Heart left ventricle (tissue), 16 donors: ENCODE measurements at regions not wholly inside any gene's neighbourhood (a gene's known extent, or its start where the extent isn't known, plus 50 kb on each side); places are given as distances from the start of the nearest gene placed in this dataset.
A peak's percentile ranks its signal among the peaks of the same experiment; 100 is the strongest.
"Not testable (repeated sequence)": the region's sequence is repeated elsewhere in the genome, so short reads cannot be mapped to it uniquely, and the experiment has no call there.

ENCODE experiments used
- ATAC-seq, 4 donors: fragments of 200-7000 bp; cut with Tn5 transposase; one replicate each; pipeline ENCODE4 v1.9.1; 2020 to 2022; ENCODE audit warnings: moderate library complexity in 4 of 4, mild to moderate bottlenecking in 3 of 4, moderate number of reproducible peaks in 1 of 4
- DNase-seq, 5 donors: peaks; one replicate each; pipeline ENCODE4 v3.0.0-alpha.2; 2020
- H3K27ac ChIP-seq, 12 donors: fragments of 200-600 bp; sonication (generic) in 4 of 12; one replicate each; pipeline versions ENCODE4 v1.5.0 to v1.8.0; 2016 to 2022; ENCODE audit warnings: mild to moderate bottlenecking in 2 of 12
- H3K27me3 ChIP-seq, 9 donors: fragments of 200-600 bp; sonication (generic) in 2 of 9; one replicate each; pipeline versions ENCODE4 v1.5.1 to v1.8.0; 2016 to 2022; ENCODE audit warnings: mild to moderate bottlenecking in 3 of 9
- H3K36me3 ChIP-seq, 9 donors: fragments of 200-600 bp; sonication (generic) in 2 of 9; one replicate each; pipeline versions ENCODE4 v1.5.0 to v1.8.0; 2018 to 2022; ENCODE audit warnings: mild to moderate bottlenecking in 2 of 9
- H3K4me1 ChIP-seq, 12 donors: fragments of 200-600 bp; sonication (generic) in 4 of 12; one replicate each; pipeline versions ENCODE4 v1.5.0 to v1.8.0; 2016 to 2022; ENCODE audit warnings: mild to moderate bottlenecking in 3 of 12
- H3K4me3 ChIP-seq, 12 donors: fragments of 200-600 bp; sonication (generic) in 4 of 12; one replicate each; pipeline versions ENCODE4 v1.5.0 to v1.8.0; 2017 to 2022; ENCODE audit warnings: mild to moderate bottlenecking in 9 of 12, moderate library complexity in 4 of 12
- H3K9me3 ChIP-seq, 12 donors: fragments of 200-600 bp; sonication (generic) in 4 of 12; one replicate each; pipeline versions ENCODE4 v1.5.0 to v1.8.0; 2016 to 2022; ENCODE audit warnings: mild to moderate bottlenecking in 1 of 12
- CTCF ChIP-seq, 12 donors: fragments of 200-600 bp; sonication (generic) in 4 of 12; IDR thresholded peaks; one replicate each; pipeline versions ENCODE4 v1.5.0 to v1.8.0; 2018 to 2022; ENCODE audit warnings: antibody characterized with exemption in 12 of 12, mild to moderate bottlenecking in 5 of 12
- POLR2A ChIP-seq, 2 donors: fragments of 450-650 bp; IDR thresholded peaks; one replicate each; pipeline ENCODE4 v1.6.1; 2017; ENCODE audit warnings: antibody characterized with exemption in 2 of 2, mild to moderate bottlenecking in 2 of 2, moderate library complexity in 2 of 2
- WGBS, 4 donors: extraction: QIAGEN DNeasy Blood & Tissue Kit in 2 of 4; methylation state at CpG; one replicate each; pipeline versions ENCODE4 v1.1.5 to v1.1.7; 2013 to 2018; 5-methylcytosine and 5-hydroxymethylcytosine counted together
- intact Hi-C, 10 donors: fragments of 100-400 bp; cut with DNase I; formaldehyde crosslinking; loops; one replicate each; pipeline versions ENCODE4 v1.11.1 to v1.14.2; 2022
- donor health status: ischemic (EF 13 %, LVEDD 7.1; RV severe dilation, severe dysfunction).
- donor health status: healthy with polysubstance abuse.
- donor health status: DM: no; HTN: yes; CAD: no.
- donor health status: DM: no; HTN: no; CAD: no.
- donor health status: ischemic (EF 25% LVEDD 6.9; RV normal size, moderate dysfunction).
- donor health status: ischemic (EF 25% LVEDD 5.7; RV mildly dilated, moderate dysfunction).
- donor health status: healthy.
- donor health status: DM: yes; HTN: yes; CAD: no.
- donor health status: ischemic (EF 35%, LVEDD 5.7; RV mildly dilated, moderate dysfunction).
- donor health status: nonischemic (EF 11% LVEDD 7.7; RV severe dilation, severe dysfunction).
- donor health status: DM: yes; HTN: yes; CAD: no.
- donor health status: PGD.
- donor health status: ischemic (EF 29% LVEDD 5.4; RV normal size, mild dysfunction).
- donor health status: nonischemic (EF 23%, LVEDD 6.1; RV moderate dilation, normal function).

GRCh38 chr12:3379079-3379478 is 111.9 kb upstream of the PRMT8 start:
- no peak overlapping the region for H3K4me3 ChIP-seq
- no peaks in the 10 kb centered on the region for H3K27me3 ChIP-seq
- TF ChIP-seq CTCF (IDR thresholded peaks at IDR 0.05) (no peak), POLR2A (IDR thresholded peaks at IDR 0.05) (no peak)
- no peak for DNase-seq
- H3K27ac ChIP-seq = no peak overlapping the region
- peaks cover 0 to 19% (median 3%) of the 10 kb centered on the region in 12 donors for H3K4me1 ChIP-seq
- intact Hi-C loops = no loop called here
- no peaks in the 10 kb centered on the region for H3K9me3 ChIP-seq
- ATAC-seq = no peak
- no peaks in the 10 kb centered on the region for H3K36me3 ChIP-seq
- 68 to 79% (median 73%) methylated on average over 6 of the region's 6 CpGs for WGBS, 4 donors

- Histone ChIP-seq H3K36me3 (no peaks in the 10 kb centered on the region), H3K27me3 (no peaks in the 10 kb centered on the region), H3K4me3 (no peak overlapping the region), H3K27ac (peak overlapping the region in 2 of 12 donors; percentile 5 to 12), H3K9me3 (no peaks in the 10 kb centered on the region), H3K4me1 (peaks cover 0 to 19% (median 3%) of the 10 kb centered on the region in 12 donors)
- peak in 2 of 5 donors; percentile 23 to 45 for DNase-seq
- ATAC-seq = peak; percentile 38 to 78 (median 65)
- 72 to 78% (median 75%) methylated on average over 15 of the region's 15 CpGs for WGBS, 4 donors
- intact Hi-C loops = no loop called here
- TF ChIP-seq CTCF (IDR thresholded peaks at IDR 0.05) (no peak), POLR2A (IDR thresholded peaks at IDR 0.05) (no peak)
Measured at GRCh38 chr12:3380200-3381043, 110.6 kb upstream of the PRMT8 start.

GRCh38 chr12:3381059-3382047 is 109.7 kb upstream of the PRMT8 start:
- intact Hi-C loops = no loop called here
- peak in 1 of 5 donors; percentile 29 for DNase-seq
- 37 to 48% (median 44%) methylated on average over 6 of the region's 6 CpGs for WGBS, 4 donors
- Histone ChIP-seq H3K36me3 (no peaks in the 10 kb centered on the region), H3K27ac (peak overlapping the region in 2 of 12 donors; percentile 5 to 12), H3K9me3 (no peaks in the 10 kb centered on the region), H3K4me3 (no peak overlapping the region), H3K4me1 (peaks cover 0 to 19% (median 3%) of the 10 kb centered on the region in 12 donors), H3K27me3 (no peaks in the 10 kb centered on the region)
- TF ChIP-seq POLR2A (IDR thresholded peaks at IDR 0.05) (no peak), CTCF (IDR thresholded peaks at IDR 0.05) (no peak)
- ATAC-seq = peak in 3 of 4 donors; percentile 51 to 59 (median 52)

- no peak overlapping the region for H3K27ac ChIP-seq
- DNase-seq (no peak), ATAC-seq (peak in 1 of 4 donors; percentile 22)
- peaks cover 0 to 9% (median 0%) of the 10 kb centered on the region in 9 donors for H3K27me3 ChIP-seq
- TF ChIP-seq POLR2A (IDR thresholded peaks at IDR 0.05) (no peak), CTCF (IDR thresholded peaks at IDR 0.05) (no peak)
- WGBS, 4 donors = 55 to 67% (median 61%) methylated on average over 4 of the region's 4 CpGs
- no peaks in the 10 kb centered on the region for H3K36me3 ChIP-seq
- no peaks in the 10 kb centered on the region for H3K4me1 ChIP-seq
- intact Hi-C loops = no loop called here
- H3K4me3 ChIP-seq = no peak overlapping the region
- H3K9me3 ChIP-seq = no peaks in the 10 kb centered on the region
Measured at GRCh38 chr12:3389986-3390385, 101.0 kb upstream of the PRMT8 start.

- H3K4me1 ChIP-seq, intact Hi-C loops, H3K27ac ChIP-seq, ATAC-seq, H3K9me3 ChIP-seq, DNase-seq, H3K4me3 ChIP-seq, H3K36me3 ChIP-seq: not testable (repeated sequence)
- WGBS, 4 donors = 21 to 42% (median 24%) methylated on average over 10 to 16 of the region's 16 CpGs
- peaks cover 0 to 19% (median 8%) of the 10 kb centered on the region in 9 donors for H3K27me3 ChIP-seq
Measured at GRCh38 chr12:3397596-3397995, 93.4 kb upstream of the PRMT8 start.
